CD4-positive, alpha-beta memory T cell (primary cell): ENCODE measurements at regions not wholly inside any gene's neighbourhood (a gene's known extent, or its start where the extent isn't known, plus 50 kb on each side); places are given as distances from the start of the nearest gene placed in this dataset.
"Not testable (repeated sequence)": the region's sequence is repeated elsewhere in the genome, so short reads cannot be mapped to it uniquely, and the experiment has no call there.

Experiments
- CTCF ChIA-PET: fragments of 350-600 bp; sonication (Branson Sonifier 250); formaldehyde crosslinking; loops from one replicate; lab custom pipeline; 2021; ENCODE audit warnings: inconsistent platforms; ENCODE audit not compliant: partially characterized antibody; lab: Charles Lee
- POLR2A ChIA-PET: fragments of 350-600 bp; sonication (Branson Sonifier 250); formaldehyde crosslinking; loops from one replicate; lab custom pipeline; 2021; ENCODE audit not compliant: partially characterized antibody; lab: Charles Lee
- DNase-seq, 5 donors: peaks; one replicate each; pipeline versions ENCODE4 v3.0.0 to v3.0.0-alpha.2; 2020 to 2022; ENCODE audit warnings: mixed read lengths in 1 of 5
- H3K27ac ChIP-seq: one replicate; pipeline ENCODE4 v1.7.0; 2013; ENCODE audit warnings: low read depth, low read length
- H3K27me3 ChIP-seq: 2 replicates; pipeline ENCODE4 v1.7.0; 2013; ENCODE audit warnings: mild to moderate bottlenecking, low read length, moderate library complexity; ENCODE audit not compliant: insufficient read depth
- H3K36me3 ChIP-seq: 2 replicates; pipeline ENCODE4 v1.7.0; 2013; ENCODE audit warnings: mild to moderate bottlenecking, low read length, moderate library complexity; ENCODE audit not compliant: insufficient read depth
- H3K4me1 ChIP-seq: 2 replicates; pipeline ENCODE4 v1.7.0; 2013; ENCODE audit warnings: mild to moderate bottlenecking, low read length, moderate library complexity; ENCODE audit not compliant: insufficient read depth
- H3K4me3 ChIP-seq, 2 donors: one replicate each; pipeline ENCODE4 v1.7.0; 2013; ENCODE audit warnings: low read length in 2 of 2, mild to moderate bottlenecking in 1 of 2
- H3K9me3 ChIP-seq, 2 donors: one replicate each; pipeline ENCODE4 v1.7.0; 2013; ENCODE audit warnings: low read length in 2 of 2, control low read depth in 1 of 2; ENCODE audit not compliant: control insufficient read depth in 1 of 2
- H3K27ac Mint-ChIP-seq, 7 donors: one replicate each; pipeline ENCODE4 v1.8.0; 2020 to 2021; ENCODE audit warnings: mixed read lengths in 7 of 7, mild to moderate bottlenecking in 6 of 7, inconsistent platforms in 3 of 7, moderate library complexity in 3 of 7
- H3K27me3 Mint-ChIP-seq, 2 donors: one replicate each; pipeline ENCODE4 v1.8.0; 2020 to 2021; ENCODE audit warnings: mixed read lengths in 2 of 2
- H3K36me3 Mint-ChIP-seq, 2 donors: one replicate each; pipeline ENCODE4 v1.8.0; 2020 to 2021; ENCODE audit warnings: mixed read lengths in 2 of 2, inconsistent platforms in 1 of 2, mild to moderate bottlenecking in 1 of 2
- H3K4me1 Mint-ChIP-seq, 4 donors: one replicate each; pipeline ENCODE4 v1.8.0; 2020 to 2021; ENCODE audit warnings: mixed read lengths in 4 of 4, mild to moderate bottlenecking in 1 of 4
- H3K4me3 Mint-ChIP-seq, 8 donors: one replicate each; pipeline ENCODE4 v1.8.0; 2020 to 2021; ENCODE audit warnings: mixed read lengths in 8 of 8, mild to moderate bottlenecking in 7 of 8, moderate library complexity in 6 of 8, inconsistent platforms in 3 of 8
- H3K9me3 Mint-ChIP-seq, 8 donors: one replicate each; pipeline ENCODE4 v1.8.0; 2020 to 2021; ENCODE audit warnings: mixed read lengths in 8 of 8, mild to moderate bottlenecking in 5 of 8, inconsistent platforms in 3 of 8, moderate library complexity in 1 of 8
- intact Hi-C: fragments of 100-400 bp; cut with micrococcal nuclease; formaldehyde crosslinking; loops from one replicate; pipeline ENCODE4 v1.15.1; 2023

- Mint-ChIP-seq H3K27me3 (peaks cover 0 to 8% of the 10 kb centered on the region in 2 donors), H3K9me3 (no peaks in the 10 kb centered on the region), H3K27ac (no peak overlapping the region), H3K36me3 (no peaks in the 10 kb centered on the region), H3K4me3 (no peak overlapping the region), H3K4me1 (no peaks in the 10 kb centered on the region)
- CTCF ChIA-PET: no interaction called here
- POLR2A ChIA-PET: no interaction called here
- no peaks in the 10 kb centered on the region for H3K9me3 ChIP-seq
- H3K4me3 ChIP-seq: no peak overlapping the region
- intact Hi-C loops: no loop called here
- no peak overlapping the region for H3K27ac ChIP-seq
- DNase-seq: no peak
- H3K27me3 ChIP-seq: no peaks in the 10 kb centered on the region
- H3K36me3 ChIP-seq: no peaks in the 10 kb centered on the region
- H3K4me1 ChIP-seq: no peaks in the 10 kb centered on the region
Observed at GRCh38 chrY:7496001-7496400, 584.4 kb upstream of the AMELY start.

- H3K36me3 Mint-ChIP-seq, H3K27me3 Mint-ChIP-seq, CTCF ChIA-PET, H3K4me1 ChIP-seq, H3K9me3 Mint-ChIP-seq, H3K27me3 ChIP-seq, H3K27ac Mint-ChIP-seq, H3K9me3 ChIP-seq, H3K4me3 Mint-ChIP-seq, H3K36me3 ChIP-seq, intact Hi-C loops, H3K4me1 Mint-ChIP-seq, H3K4me3 ChIP-seq, DNase-seq, H3K27ac ChIP-seq, POLR2A ChIA-PET: not testable (repeated sequence)
Observed at GRCh38 chrY:7484455-7485285, 573.1 kb upstream of the AMELY start.

GRCh38 chrY:7471976-7472375 is 560.4 kb upstream of the AMELY start:
- Mint-ChIP-seq H3K4me1 (peaks cover 0 to 10% (median 2%) of the 10 kb centered on the region in 4 donors), H3K36me3 (no peaks in the 10 kb centered on the region), H3K9me3 (no peaks in the 10 kb centered on the region), H3K27ac (no peak overlapping the region), H3K27me3 (peaks cover under 1 to 2% of the 10 kb centered on the region in 2 donors), H3K4me3 (no peak overlapping the region)
- Histone ChIP-seq H3K36me3 (no peaks in the 10 kb centered on the region), H3K9me3 (no peaks in the 10 kb centered on the region), H3K4me1 (no peaks in the 10 kb centered on the region), H3K27me3 (no peaks in the 10 kb centered on the region), H3K4me3 (no peak overlapping the region), H3K27ac (no peak overlapping the region)
- ChIA-PET POLR2A (no interaction called here), CTCF (no interaction called here)
- DNase-seq: no peak
- intact Hi-C loops: no loop called here

GRCh38 chrY:7470037-7470436 is 558.5 kb upstream of the AMELY start:
- Histone ChIP-seq H3K27me3 (no peaks in the 10 kb centered on the region), H3K4me1 (no peaks in the 10 kb centered on the region), H3K4me3 (no peak overlapping the region), H3K36me3 (no peaks in the 10 kb centered on the region), H3K27ac (no peak overlapping the region), H3K9me3 (no peaks in the 10 kb centered on the region)
- Mint-ChIP-seq H3K4me3 (no peak overlapping the region), H3K9me3 (no peaks in the 10 kb centered on the region), H3K27ac (no peak overlapping the region), H3K36me3 (no peaks in the 10 kb centered on the region), H3K27me3 (peaks cover 2 to 4% of the 10 kb centered on the region in 2 donors), H3K4me1 (peaks cover 0 to 8% (median 2%) of the 10 kb centered on the region in 4 donors)
- CTCF ChIA-PET: no interaction called here
- intact Hi-C loops: no loop called here
- POLR2A ChIA-PET: no interaction called here
- no peak for DNase-seq

GRCh38 chrY:7468951-7469745 is 557.6 kb upstream of the AMELY start:
- intact Hi-C loops: no loop called here
- no peak overlapping the region for H3K4me3 Mint-ChIP-seq
- no peaks in the 10 kb centered on the region for H3K4me1 ChIP-seq

GRCh38 chrY:7467796-7468520 is 556.4 kb upstream of the AMELY start:
- Histone ChIP-seq H3K27me3 (no peaks in the 10 kb centered on the region), H3K4me1 (no peaks in the 10 kb centered on the region), H3K4me3 (no peak overlapping the region), H3K36me3 (no peaks in the 10 kb centered on the region), H3K9me3 (no peaks in the 10 kb centered on the region), H3K27ac (no peak overlapping the region)
- no peak for DNase-seq
- Mint-ChIP-seq H3K36me3 (no peaks in the 10 kb centered on the region), H3K27ac (no peak overlapping the region), H3K4me3 (no peak overlapping the region), H3K27me3 (peaks cover 4 to 6% of the 10 kb centered on the region in 2 donors), H3K9me3 (no peaks in the 10 kb centered on the region), H3K4me1 (peaks cover 0 to 6% (median 0%) of the 10 kb centered on the region in 4 donors)
- intact Hi-C loops: no loop called here
- ChIA-PET POLR2A (no interaction called here), CTCF (no interaction called here)

More at GRCh38 chrY:7468951-7469745, 557.6 kb upstream of the AMELY start:
- Histone ChIP-seq H3K27me3 (no peaks in the 10 kb centered on the region), H3K27ac (no peak overlapping the region), H3K36me3 (no peaks in the 10 kb centered on the region), H3K4me3 (no peak overlapping the region), H3K9me3 (no peaks in the 10 kb centered on the region)
- Mint-ChIP-seq H3K9me3 (no peaks in the 10 kb centered on the region), H3K27me3 (peaks cover 2 to 6% of the 10 kb centered on the region in 2 donors), H3K4me1 (peaks cover 0 to 6% (median 0%) of the 10 kb centered on the region in 4 donors), H3K36me3 (no peaks in the 10 kb centered on the region), H3K27ac (no peak overlapping the region)
- no peak for DNase-seq
- POLR2A ChIA-PET: no interaction called here
- CTCF ChIA-PET: no interaction called here

- no peaks in the 10 kb centered on the region for H3K9me3 ChIP-seq
- POLR2A ChIA-PET: no interaction called here
- CTCF ChIA-PET: no interaction called here
- no peaks in the 10 kb centered on the region for H3K36me3 ChIP-seq
- no peaks in the 10 kb centered on the region for H3K27me3 ChIP-seq
- Mint-ChIP-seq H3K27ac (no peak overlapping the region), H3K4me3 (no peak overlapping the region), H3K27me3 (peaks cover 6% of the 10 kb centered on the region in 2 donors), H3K4me1 (peaks cover 0 to 6% (median 0%) of the 10 kb centered on the region in 4 donors), H3K36me3 (no peaks in the 10 kb centered on the region), H3K9me3 (no peaks in the 10 kb centered on the region)
- DNase-seq: no peak
- no peak overlapping the region for H3K4me3 ChIP-seq
- intact Hi-C loops: no loop called here
- no peak overlapping the region for H3K27ac ChIP-seq
- no peaks in the 10 kb centered on the region for H3K4me1 ChIP-seq
Observed at GRCh38 chrY:7465185-7465621, 553.7 kb upstream of the AMELY start.
